Kidney epithelial cell (primary cell): ENCODE measurements at regions not wholly inside any gene's neighbourhood (a gene's known extent, or its start where the extent isn't known, plus 50 kb on each side); places are given as distances from the start of the nearest gene placed in this dataset.

Experiments used
- DNase-seq: peaks from one replicate; pipeline ENCODE4 v3.0.0-alpha.2; 2010; ENCODE audit warnings: low read depth
- H3K27me3 ChIP-seq: 2 replicates; pipeline ENCODE4 v1.6.0; 2011; ENCODE audit warnings: low read length; ENCODE audit not compliant: control insufficient read depth, insufficient read depth
- H3K36me3 ChIP-seq: 2 replicates; pipeline ENCODE4 v1.5.1; 2011; ENCODE audit warnings: low read length; ENCODE audit not compliant: control insufficient read depth, insufficient read depth
- H3K4me3 ChIP-seq: 2 replicates; pipeline ENCODE4 v1.5.1; 2011; ENCODE audit warnings: low read depth, mild to moderate bottlenecking, control low read depth, low read length
- TF ChIP-seq, protein P1 (sequence below): IDR thresholded peaks from 2 replicates; pipeline ENCODE4 v1.5.1; 2011; ENCODE audit warnings: mild to moderate bottlenecking, moderate library complexity, low read length, control low read depth, inconsistent platforms; ENCODE audit not compliant: insufficient read depth, poor library complexity, severe bottlenecking

DNA sequence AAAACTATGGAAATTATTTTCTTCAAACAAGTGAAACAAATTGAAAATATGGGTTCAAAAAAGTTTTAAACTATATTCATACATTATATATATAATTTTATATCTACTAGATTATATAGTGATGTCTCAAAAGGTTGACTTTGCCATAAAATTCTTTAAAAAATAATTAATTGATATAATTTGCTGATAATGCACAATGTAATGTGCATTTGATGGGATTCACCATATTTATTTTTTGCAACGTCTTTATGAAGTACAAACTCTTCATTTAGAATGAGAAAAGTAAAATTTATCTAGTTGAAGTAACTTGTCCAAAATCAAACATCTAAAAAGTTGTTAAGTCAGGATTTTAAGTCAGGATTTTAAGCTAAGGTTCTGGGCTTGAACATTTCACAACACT lies 1954.5 kb upstream of the PCDH20 start:
- TF ChIP-seq, protein P1, sequence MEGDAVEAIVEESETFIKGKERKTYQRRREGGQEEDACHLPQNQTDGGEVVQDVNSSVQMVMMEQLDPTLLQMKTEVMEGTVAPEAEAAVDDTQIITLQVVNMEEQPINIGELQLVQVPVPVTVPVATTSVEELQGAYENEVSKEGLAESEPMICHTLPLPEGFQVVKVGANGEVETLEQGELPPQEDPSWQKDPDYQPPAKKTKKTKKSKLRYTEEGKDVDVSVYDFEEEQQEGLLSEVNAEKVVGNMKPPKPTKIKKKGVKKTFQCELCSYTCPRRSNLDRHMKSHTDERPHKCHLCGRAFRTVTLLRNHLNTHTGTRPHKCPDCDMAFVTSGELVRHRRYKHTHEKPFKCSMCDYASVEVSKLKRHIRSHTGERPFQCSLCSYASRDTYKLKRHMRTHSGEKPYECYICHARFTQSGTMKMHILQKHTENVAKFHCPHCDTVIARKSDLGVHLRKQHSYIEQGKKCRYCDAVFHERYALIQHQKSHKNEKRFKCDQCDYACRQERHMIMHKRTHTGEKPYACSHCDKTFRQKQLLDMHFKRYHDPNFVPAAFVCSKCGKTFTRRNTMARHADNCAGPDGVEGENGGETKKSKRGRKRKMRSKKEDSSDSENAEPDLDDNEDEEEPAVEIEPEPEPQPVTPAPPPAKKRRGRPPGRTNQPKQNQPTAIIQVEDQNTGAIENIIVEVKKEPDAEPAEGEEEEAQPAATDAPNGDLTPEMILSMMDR = no peak
- H3K4me3 ChIP-seq = no peak overlapping the region

DNA sequence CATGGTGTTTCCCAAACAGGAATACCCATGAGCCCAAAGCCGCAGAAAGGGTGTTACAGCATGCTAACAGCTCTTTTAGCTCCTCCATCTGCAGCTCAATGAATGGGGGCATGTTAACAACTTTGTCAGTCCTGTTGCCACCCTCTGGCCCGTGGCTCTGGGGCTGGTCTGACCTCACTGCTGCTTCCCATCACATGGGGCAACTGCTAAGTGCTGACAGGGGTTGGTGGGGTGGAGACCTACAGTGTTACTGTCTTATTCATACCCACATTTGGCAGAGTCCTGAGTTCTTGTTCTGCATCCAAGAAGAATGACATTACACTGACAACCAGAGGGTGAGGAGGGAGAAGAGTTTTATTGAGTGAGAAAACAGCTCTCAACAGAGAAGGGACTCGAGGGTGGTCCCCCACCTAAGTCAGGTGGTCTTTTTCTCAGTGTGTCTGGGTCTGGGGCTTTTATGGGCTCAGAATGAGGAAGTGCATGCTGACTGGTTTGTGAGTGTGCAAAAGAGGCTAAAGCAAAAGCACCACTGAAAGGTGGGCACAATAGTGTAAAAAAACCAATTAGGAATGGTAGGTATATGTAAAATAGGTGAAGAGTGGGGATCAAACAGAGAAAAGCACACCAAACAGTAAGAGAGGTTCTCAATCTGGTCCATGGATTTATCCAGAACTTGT lies 1952.0 kb upstream of the PCDH20 start:
- H3K27me3 ChIP-seq = no peaks in the 10 kb centered on the region
- H3K36me3 ChIP-seq = no peaks in the 10 kb centered on the region
- no peak for DNase-seq
- no peak overlapping the region for H3K4me3 ChIP-seq
- TF ChIP-seq, protein P1 = no peak

More for the DNA sequence above, 1954.5 kb upstream of the PCDH20 start:
- Histone ChIP-seq H3K27me3 (no peaks in the 10 kb centered on the region), H3K36me3 (no peaks in the 10 kb centered on the region)
- no peak for DNase-seq

DNA sequence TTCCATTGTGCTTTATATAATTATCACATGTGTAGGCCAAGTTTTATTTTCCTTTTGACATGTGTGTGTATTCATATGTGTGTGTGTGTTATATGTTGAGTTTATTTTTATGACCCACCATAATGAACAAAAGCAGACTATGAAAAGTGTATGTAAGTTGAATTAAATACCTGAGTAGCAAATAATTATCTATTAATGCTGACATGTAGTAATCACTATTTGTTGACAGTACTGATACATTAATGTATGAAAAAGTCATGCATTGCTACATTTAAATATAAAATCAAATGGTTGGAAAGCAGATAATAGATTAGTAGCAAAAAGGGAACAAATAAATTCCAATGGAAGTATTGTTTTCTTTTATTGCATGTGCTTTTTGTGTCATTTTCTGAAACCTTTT lies 1948.5 kb upstream of the PCDH20 start:
- no peak for DNase-seq
- no peaks in the 10 kb centered on the region for H3K36me3 ChIP-seq
- TF ChIP-seq, protein P1 = no peak
- no peak overlapping the region for H3K4me3 ChIP-seq
- H3K27me3 ChIP-seq = no peaks in the 10 kb centered on the region

DNA sequence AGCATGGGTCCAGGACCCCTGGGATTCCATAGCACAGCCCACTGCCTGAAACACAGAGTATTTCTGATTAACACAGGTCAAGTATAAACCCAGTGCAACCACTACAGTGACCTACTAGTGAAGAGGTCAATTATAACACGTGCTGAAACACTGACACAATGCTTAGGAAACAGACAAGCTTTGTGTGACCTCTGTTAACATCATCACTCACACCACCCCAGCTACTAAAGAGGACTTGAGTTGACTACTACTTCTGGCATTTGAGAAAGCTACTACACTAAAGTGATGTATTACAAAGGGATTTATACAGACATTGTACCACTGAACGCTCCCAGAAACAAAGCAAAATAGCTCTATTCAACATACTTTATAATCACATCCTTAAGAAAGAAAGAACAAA lies 1935.9 kb upstream of the PCDH20 start:
- TF ChIP-seq, protein P1 = no peak
- Histone ChIP-seq H3K36me3 (no peaks in the 10 kb centered on the region), H3K27me3 (no peaks in the 10 kb centered on the region), H3K4me3 (no peak overlapping the region)
- DNase-seq = no peak

DNA sequence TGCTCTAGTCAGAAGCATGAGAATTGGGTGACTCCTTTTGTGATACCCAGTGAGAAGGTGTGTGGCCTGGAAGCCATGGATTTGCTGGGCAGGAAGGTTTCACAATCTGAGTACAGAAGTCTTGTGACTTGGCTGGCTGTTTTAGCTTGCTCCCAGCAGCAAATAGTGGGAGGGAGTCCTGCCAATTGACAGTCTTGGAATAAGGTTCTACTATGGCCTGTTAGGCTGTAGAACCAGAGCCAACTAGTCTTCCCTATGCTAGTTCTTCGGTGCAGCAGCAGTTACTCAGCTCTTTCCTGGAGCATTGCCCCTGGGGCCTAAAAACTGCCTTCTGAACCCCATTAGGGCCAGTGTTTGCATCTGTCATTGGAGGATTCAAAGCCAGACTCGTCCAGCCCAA lies 1935.4 kb upstream of the PCDH20 start:
- Histone ChIP-seq H3K27me3 (no peaks in the 10 kb centered on the region), H3K4me3 (no peak overlapping the region), H3K36me3 (no peaks in the 10 kb centered on the region)
- DNase-seq = no peak
- TF ChIP-seq, protein P1 = no peak

DNA sequence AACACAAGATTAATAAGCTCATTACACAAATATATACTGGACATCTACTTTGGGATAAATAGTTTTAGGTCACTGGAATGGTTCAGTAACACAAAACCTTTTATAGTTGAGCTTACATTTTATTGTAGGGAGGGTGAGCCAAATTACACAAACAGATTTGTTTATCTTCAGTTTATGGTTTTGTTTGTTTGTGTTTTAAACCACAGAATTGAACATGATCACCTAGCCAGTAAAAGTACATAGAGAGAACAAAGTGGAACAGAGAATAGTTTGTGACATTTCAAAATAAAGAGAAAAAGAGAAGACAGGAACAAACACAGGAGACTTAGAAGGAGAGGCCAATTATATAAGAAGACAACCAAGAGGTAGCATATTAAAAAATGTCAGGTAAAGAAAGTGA lies 1930.2 kb upstream of the PCDH20 start:
- H3K4me3 ChIP-seq = no peak overlapping the region
- TF ChIP-seq, protein P1 = no peak
- H3K27me3 ChIP-seq = no peaks in the 10 kb centered on the region
- no peaks in the 10 kb centered on the region for H3K36me3 ChIP-seq
- no peak for DNase-seq
